ENCODE measurements at regions not wholly inside any gene's neighbourhood (a gene's known extent, or its start where the extent isn't known, plus 50 kb on each side); places are given as distances from the start of the nearest gene placed in this dataset.

- no peak for DNase-seq
Observed at GRCh38 chr2:216920143-216920876, 60.4 kb upstream of the TNP1 start.

GRCh38 chr2:216918088-216918680, 58.3 kb upstream of the TNP1 start:
- DNase-seq: no peak

GRCh38 chr2:216916956-216917650, 57.2 kb upstream of the TNP1 start:
- DNase-seq: no peak

DNA sequence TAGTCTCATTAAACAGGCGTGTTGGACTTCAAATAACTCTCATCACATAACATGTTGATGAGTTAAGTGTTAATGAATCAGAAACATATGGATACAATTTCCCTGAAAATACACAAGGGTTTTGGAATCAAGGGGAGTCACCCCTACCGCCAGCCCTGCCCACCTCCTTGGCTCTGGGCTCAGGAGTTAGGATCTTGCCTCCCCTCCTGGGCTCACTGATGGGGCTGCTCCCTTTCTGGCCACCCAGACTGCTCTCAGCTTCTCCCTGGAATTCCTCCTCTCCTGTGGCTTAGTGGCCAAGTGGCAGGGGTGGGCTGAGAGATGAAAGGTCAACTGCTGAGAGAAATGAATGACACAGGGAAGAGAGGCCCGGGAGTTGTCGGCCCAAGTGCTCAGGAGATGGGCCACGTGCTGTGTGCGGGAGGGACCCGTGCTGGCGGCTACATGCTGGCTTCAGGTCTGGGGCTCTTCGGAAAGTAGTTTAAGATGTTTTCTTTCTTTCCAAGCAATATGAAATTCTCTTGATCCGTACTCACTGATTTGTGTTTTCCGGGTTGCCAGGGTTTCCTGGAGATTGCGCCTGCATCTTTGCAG, 55.8 kb upstream of the TNP1 start:
- no peak for DNase-seq

- no peak for DNase-seq
Observed at GRCh38 chr2:216914491-216914890, 54.6 kb upstream of the TNP1 start.

DNA sequence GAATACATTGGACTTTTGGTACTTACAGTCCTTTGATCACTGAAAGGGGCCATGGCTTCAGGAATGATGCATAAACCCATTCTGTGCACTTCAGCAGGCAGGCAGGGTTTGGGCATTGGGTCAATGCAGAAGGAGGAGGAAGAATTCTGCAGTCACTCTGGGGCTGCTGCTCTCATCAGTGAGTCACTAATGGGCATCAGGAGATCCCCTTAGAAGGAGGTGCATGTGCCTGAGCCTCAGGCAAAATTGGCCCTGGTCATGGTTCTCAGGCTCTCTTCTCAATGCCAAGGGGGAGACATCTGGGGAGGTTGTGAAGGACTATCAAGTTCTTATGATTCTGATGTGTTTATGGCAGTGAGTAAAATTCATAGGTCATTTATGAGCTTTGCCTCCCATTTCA, 52.0 kb upstream of the TNP1 start:
- no peak for DNase-seq

GRCh38 chr2:216911008-216911407, 51.1 kb upstream of the TNP1 start:
- DNase-seq: no peak

GRCh38 chr2:216909541-216910210, 49.8 kb upstream of the TNP1 start:
- no peak for DNase-seq
